HG03457 (cell line): ENCODE measurements at regions not wholly inside any gene's neighbourhood (a gene's known extent, or its start where the extent isn't known, plus 50 kb on each side); places are given as distances from the start of the nearest gene placed in this dataset.
"Not testable (repeated sequence)": the region's sequence is repeated elsewhere in the genome, so short reads cannot be mapped to it uniquely, and the experiment has no call there.

Experiments
- ATAC-seq: cut with Tn5 transposase; IDR thresholded peaks from one replicate; pipeline ENCODE4 v1.9.1; 2021; ENCODE audit warnings: moderate number of reproducible peaks; ENCODE audit not compliant: unreplicated experiment

DNA sequence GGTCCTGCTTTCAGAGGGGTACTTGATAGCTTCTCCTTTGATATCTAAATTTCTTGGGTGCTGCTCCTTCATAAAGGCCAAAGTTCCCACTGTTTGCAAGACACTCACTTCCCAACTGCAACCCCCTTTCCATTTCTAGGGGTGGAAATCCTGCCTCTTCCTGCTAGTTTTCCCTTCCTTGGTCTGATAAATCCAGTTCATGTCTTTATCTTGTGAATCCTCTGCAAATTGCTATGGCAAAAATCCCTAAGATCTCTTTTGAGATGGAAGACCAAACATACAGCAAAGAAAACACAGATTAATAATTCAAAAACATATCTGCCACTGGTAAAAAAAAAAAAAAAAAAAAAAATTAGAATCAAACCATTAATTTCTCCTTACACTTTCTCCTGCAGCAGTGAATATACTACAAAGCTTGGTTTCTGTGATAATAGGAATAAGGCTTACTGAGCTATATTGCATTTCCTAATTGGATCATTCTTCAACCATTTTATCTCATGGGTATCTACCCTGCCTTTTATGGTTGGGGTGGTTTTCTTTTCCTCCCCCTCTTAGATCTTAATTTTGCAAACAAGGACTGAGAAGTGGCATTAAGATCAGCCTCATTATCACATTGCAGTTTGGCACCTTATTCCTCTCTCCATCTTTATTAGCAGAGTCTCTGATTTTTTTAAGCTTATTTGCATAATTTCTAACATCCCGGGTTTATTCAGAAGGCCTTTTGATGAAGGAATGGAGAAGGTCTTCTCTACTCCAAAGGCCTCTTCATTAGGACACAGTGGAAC lies 439.1 kb downstream of the XYLT1 start:
- ATAC-seq, result no peak

DNA sequence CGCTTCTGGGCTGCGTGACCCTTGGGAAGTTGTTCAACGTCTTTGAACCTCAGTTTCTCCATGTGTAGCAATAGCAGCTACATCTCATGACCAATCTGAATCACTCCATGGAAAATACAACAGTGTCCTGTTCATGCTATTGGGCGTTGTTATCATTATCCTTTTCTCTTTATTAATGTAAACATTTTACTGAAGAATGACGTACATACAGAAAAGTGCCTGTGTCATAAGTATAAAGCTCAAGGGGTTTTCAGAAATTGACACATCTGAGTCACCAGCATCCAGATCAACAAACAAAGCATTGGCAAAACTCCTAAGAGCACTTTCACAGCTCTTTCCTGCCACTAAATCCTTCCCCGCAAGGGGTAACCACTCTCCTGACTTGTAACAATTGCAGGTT lies 438.4 kb downstream of the XYLT1 start:
- no peak for ATAC-seq

DNA sequence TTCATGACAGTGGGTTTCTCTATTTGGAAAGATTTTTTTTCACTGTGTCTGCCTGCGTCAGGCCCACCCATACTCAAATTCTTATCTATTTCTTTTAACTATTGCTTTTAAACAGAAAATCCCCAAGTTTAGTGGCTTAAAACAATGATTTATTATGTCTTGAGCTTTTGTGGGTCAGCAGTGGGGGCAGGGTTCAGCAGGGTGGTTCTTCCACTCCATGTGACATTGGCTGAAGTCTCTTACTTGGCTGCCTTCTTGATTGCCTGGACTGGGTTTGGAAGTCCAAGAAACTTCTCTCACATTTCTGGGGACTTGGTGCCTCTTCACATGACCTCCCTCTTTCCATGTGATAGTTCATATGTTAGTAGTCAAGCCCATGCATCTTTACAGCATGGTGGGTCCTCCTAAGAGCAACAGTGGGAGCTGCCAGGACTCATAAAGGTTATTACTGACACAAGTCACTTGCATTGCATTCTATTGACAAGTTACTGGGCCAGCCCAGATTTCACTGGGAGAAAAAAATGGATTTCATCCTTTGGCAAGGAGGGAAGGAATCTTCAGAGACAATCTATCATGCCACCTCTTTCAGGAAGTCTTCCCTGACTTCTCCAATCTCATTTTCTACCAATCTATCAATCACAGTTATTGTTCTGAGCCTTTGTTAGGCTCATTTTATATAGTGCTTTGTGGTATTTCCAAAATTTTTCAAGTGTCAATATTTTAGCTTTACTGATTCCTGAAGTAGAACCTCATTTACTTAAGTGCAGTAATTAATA lies 436.1 kb downstream of the XYLT1 start:
- ATAC-seq, result no peak

DNA sequence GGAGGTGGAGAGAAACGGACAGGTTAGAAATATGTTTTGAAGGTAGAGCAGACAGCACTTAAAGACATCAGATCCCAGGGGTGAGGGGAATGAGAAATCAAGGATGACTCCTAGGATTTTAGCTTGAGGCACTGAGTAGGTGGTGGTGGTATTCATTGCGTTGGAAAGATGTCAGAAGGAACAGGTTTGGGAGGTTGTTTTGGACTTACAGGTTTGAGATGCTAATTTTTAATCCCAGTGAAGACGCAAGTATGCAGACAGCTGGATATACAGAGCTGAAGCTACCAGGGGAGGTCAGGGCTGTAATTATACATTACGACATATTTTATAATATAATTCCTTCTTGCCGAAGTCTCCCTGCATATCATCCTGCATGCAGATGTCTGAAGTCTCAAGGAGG lies 433.3 kb downstream of the XYLT1 start:
- no peak for ATAC-seq

DNA sequence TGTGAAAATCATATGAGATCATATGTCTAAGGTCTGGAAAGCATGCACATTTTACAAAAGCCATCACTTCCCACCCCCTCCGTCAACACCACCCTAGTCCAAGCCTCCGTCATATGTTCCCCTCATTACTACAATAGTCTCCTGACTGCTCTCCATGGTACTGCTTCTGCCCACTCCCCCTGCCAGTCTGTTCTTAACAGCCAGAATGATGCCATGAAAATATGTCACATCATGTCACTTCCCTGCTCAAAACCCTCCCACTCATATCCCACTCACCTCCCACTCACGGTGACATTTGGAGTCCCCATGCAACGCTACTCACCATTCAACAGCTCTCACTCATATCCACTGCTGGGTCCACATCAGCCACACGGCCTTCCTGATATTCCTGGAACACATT lies 432.3 kb downstream of the XYLT1 start:
- ATAC-seq, result no peak

DNA sequence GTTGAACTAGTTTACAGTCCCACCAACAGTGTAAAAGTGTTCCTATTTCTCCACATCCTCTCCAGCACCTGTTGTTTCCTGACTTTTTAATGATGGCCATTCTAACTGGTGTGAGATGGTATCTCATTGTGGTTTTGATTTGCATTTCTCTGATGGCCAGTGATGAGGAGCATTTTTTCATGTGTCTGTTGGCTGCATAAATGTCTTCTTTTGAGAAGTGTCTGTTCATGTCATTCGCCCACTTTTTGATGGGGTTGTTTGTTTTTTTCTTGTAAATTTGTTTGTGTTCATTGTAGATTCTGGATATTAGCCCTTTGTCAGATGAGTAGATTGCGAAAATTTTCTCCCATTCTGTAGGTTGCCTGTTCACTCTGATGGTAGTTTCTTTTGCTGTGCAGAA lies 421.7 kb downstream of the XYLT1 start:
- not testable (repeated sequence) for ATAC-seq

DNA sequence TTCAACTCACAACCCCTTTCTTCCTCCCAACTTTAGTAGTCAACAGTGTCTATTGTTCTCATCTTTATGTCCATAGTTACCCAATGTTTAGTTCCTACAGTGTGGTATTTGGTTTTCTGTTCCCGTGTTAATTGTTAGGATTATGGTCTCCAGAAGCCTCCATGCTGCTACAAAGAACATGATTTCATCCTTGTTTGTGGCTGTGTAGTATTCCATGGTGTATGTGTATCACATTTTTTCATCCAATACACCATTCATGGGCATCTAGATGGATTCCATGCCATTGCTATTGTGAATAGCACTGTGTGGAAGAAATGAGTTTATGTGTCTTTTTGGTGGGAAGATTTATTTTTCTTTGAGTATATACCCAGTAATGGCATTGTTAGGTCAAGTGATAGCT lies 420.3 kb downstream of the XYLT1 start:
- no peak for ATAC-seq
